OCI-LY1 (cell line): ENCODE measurements at regions not wholly inside any gene's neighbourhood (a gene's known extent, or its start where the extent isn't known, plus 50 kb on each side); places are given as distances from the start of the nearest gene placed in this dataset.

ENCODE experiments used
- H2AFZ ChIP-seq: fragments of 200-600 bp; sonication (generic), shearing (Covaris generic); 2 replicates; pipeline ENCODE4 v1.6.0; 2014; ENCODE audit warnings: antibody characterized with exemption, mild to moderate bottlenecking, low read length
- H3F3A ChIP-seq: fragments of 200-600 bp; sonication (generic), shearing (Covaris generic); 2 replicates; pipeline ENCODE4 v1.6.0; 2014; ENCODE audit warnings: mild to moderate bottlenecking, antibody characterized with exemption, low read length, moderate library complexity; ENCODE audit not compliant: insufficient read depth
- H3K27ac ChIP-seq: fragments of 200-600 bp; sonication (generic); 2 replicates; pipeline ENCODE4 v1.5.1; 2014; ENCODE audit warnings: low read length, mixed run types, mild to moderate bottlenecking, low read depth; ENCODE audit not compliant: poor library complexity, severe bottlenecking
- H3K27me3 ChIP-seq: fragments of 200-600 bp; sonication (generic); 2 replicates; pipeline ENCODE4 v1.6.0; 2014; ENCODE audit warnings: antibody characterized with exemption, mild to moderate bottlenecking, low read length, moderate library complexity; ENCODE audit not compliant: insufficient read depth
- H3K36me3 ChIP-seq: fragments of 200-600 bp; sonication (generic); 2 replicates; pipeline ENCODE4 v1.6.1; 2014; ENCODE audit warnings: mild to moderate bottlenecking, antibody characterized with exemption, low read length, moderate library complexity, mixed read lengths; ENCODE audit not compliant: insufficient read depth
- H3K4me1 ChIP-seq: fragments of 200-600 bp; sonication (generic); 2 replicates; pipeline ENCODE4 v1.5.1; 2014; ENCODE audit warnings: mild to moderate bottlenecking, low read length, moderate library complexity; ENCODE audit not compliant: insufficient read depth, severe bottlenecking
- H3K4me2 ChIP-seq: fragments of 200-600 bp; sonication (generic), shearing (Covaris generic); 2 replicates; pipeline ENCODE4 v1.6.1; 2014; ENCODE audit warnings: low read length
- H3K4me3 ChIP-seq: fragments of 200-600 bp; sonication (generic); 2 replicates; pipeline ENCODE4 v1.5.1; 2014; ENCODE audit warnings: low read length, low read depth, mild to moderate bottlenecking, mixed read lengths; ENCODE audit not compliant: poor library complexity, severe bottlenecking
- H3K79me2 ChIP-seq: fragments of 200-600 bp; shearing (Covaris generic); 2 replicates; pipeline ENCODE4 v1.6.1; 2016; ENCODE audit warnings: mixed run types, low read length, mixed read lengths; ENCODE audit not compliant: insufficient read depth
- H3K9ac ChIP-seq: fragments of 200-600 bp; sonication (generic), shearing (Covaris generic); 2 replicates; pipeline ENCODE4 v1.6.1; 2014; ENCODE audit warnings: mild to moderate bottlenecking, low read length, mixed read lengths
- H3K9me2 ChIP-seq: fragments of 200-600 bp; sonication (generic), shearing (Covaris generic); 2 replicates; pipeline ENCODE4 v1.6.1; 2014; ENCODE audit warnings: low read depth, mild to moderate bottlenecking, low read length, mixed read lengths
- H3K9me3 ChIP-seq: fragments of 200-600 bp; shearing (Covaris generic); 2 replicates; pipeline ENCODE4 v1.6.1; 2014; ENCODE audit warnings: low read length, mixed read lengths
- H4K20me1 ChIP-seq: fragments of 200-600 bp; sonication (generic), shearing (Covaris generic); 2 replicates; pipeline ENCODE4 v1.6.0; 2016; ENCODE audit warnings: mild to moderate bottlenecking, low read length; ENCODE audit not compliant: insufficient read depth
- EZH2 ChIP-seq: fragments of 200-600 bp; sonication (generic), shearing (Covaris generic); IDR thresholded peaks from 2 replicates; pipeline ENCODE4 v1.8.0; 2017; ENCODE audit warnings: borderline replicate concordance, mixed run types, mild to moderate bottlenecking, antibody characterized with exemption, low read length, moderate library complexity, mixed read lengths
- TF ChIP-seq, protein P1 (sequence below): fragments of 200-600 bp; sonication (generic), shearing (Covaris generic); IDR thresholded peaks from 2 replicates; pipeline ENCODE4 v1.5.1; 2017; ENCODE audit warnings: mild to moderate bottlenecking, antibody characterized with exemption, low read length, moderate library complexity, mixed read lengths

DNA sequence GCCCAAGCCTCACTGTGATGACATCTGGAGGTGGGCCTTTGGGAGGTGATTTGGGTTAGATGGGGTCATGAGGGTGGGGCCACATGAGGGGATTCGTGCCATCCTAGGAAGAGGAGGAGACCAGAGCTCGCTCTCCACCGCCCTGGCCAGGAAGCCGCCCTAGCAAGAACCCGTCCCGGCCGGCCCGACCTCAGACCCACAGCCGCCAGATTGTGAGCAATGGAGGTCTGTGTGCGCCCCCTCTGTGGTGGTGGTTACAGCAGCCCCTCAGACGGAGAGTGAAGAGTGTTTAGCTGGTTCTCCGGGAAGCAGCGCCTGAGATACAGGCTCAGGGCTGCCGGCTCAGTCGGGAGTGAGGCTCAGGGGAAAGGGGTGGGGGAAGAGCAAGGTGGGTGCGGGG is 83.3 kb downstream of the RTP5 start:
- no peaks in the 10 kb centered on the region for H4K20me1 ChIP-seq
- H3K27me3 ChIP-seq: no peaks in the 10 kb centered on the region

DNA sequence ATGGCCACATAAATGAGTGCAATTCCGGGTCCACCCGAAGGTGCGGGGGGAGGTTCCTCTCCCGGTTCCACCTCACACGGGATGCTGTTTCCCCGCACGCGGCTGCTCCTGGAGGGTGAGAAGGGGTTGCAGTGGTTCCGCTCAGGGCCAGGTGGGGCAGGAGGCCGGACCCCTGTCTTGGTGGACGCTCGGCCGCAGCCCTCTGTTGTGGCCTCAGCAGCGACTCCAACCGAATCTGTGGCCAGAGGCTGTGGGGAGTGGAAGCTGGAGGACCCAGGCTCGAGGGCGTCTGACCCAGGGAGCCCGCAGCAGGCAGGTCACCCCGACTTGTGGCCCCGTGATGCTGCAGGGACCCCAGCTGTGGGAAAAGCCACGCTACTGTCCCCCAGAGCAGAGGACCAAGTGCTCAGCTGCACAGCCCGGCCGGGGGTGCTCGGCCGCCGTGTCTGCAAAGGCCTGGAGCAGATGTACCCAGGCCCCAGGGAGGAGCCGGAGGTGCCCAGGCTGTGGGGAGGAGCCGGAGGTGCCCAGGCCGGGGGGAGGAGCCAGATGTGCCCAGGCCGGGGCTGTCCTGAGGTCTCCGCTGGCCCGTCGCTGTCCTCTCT is 83.9 kb downstream of the RTP5 start:
- Histone ChIP-seq H3K36me3 (no peaks in the 10 kb centered on the region), H3K27ac (no peak overlapping the region), H4K20me1 (no peaks in the 10 kb centered on the region), H3K79me2 (no peaks in the 10 kb centered on the region), H3K4me2 (no peak overlapping the region), H3K9ac (no peak overlapping the region), H3K4me3 (no peak overlapping the region), H3K4me1 (no peaks in the 10 kb centered on the region), H3K9me2 (no peaks in the 10 kb centered on the region), H3K27me3 (no peaks in the 10 kb centered on the region), H2AFZ (no peak overlapping the region), H3F3A (no peaks in the 10 kb centered on the region), H3K9me3 (no peaks in the 10 kb centered on the region)
- TF ChIP-seq, protein P1, sequence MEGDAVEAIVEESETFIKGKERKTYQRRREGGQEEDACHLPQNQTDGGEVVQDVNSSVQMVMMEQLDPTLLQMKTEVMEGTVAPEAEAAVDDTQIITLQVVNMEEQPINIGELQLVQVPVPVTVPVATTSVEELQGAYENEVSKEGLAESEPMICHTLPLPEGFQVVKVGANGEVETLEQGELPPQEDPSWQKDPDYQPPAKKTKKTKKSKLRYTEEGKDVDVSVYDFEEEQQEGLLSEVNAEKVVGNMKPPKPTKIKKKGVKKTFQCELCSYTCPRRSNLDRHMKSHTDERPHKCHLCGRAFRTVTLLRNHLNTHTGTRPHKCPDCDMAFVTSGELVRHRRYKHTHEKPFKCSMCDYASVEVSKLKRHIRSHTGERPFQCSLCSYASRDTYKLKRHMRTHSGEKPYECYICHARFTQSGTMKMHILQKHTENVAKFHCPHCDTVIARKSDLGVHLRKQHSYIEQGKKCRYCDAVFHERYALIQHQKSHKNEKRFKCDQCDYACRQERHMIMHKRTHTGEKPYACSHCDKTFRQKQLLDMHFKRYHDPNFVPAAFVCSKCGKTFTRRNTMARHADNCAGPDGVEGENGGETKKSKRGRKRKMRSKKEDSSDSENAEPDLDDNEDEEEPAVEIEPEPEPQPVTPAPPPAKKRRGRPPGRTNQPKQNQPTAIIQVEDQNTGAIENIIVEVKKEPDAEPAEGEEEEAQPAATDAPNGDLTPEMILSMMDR: no peak
- TF ChIP-seq EZH2: no peak

More for the DNA sequence above, 83.3 kb downstream of the RTP5 start:
- Histone ChIP-seq H3K4me3 (no peak overlapping the region), H3K79me2 (no peaks in the 10 kb centered on the region), H2AFZ (no peak overlapping the region), H3K4me2 (no peak overlapping the region), H3K27ac (no peak overlapping the region), H3K4me1 (no peaks in the 10 kb centered on the region), H3F3A (no peaks in the 10 kb centered on the region), H3K9ac (no peak overlapping the region), H3K9me2 (no peaks in the 10 kb centered on the region), H3K36me3 (no peaks in the 10 kb centered on the region), H3K9me3 (no peaks in the 10 kb centered on the region)
- TF ChIP-seq, protein P1: no peak
- no peak for TF ChIP-seq EZH2

DNA sequence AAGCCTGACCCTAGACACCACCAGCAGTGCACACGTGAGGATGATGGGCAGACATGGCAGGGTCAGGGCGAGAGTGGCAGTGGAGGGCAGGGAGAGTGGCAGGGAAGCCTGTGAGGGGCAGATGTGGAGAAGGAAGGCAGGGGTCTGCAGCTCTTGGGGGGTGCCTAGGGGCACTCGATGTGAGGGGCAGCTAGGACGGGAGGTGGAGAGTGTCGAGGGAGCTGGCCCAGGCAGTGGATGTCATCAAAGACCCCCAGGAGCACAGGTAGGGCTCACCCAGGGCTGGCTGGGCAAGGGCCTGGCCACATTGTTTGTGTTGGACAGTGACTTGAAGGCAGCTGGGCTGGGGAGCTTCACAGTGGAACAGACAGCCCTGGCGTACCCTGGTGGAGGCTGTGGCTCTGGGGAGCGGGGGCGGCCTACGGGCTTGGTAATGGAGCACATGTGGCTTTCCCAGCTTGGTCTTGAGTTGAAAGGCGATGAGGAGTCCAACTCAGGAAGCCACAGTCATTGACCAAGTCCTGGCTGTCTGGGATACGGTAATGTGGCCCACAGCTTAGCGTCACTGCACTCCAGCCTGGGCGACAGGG is 87.1 kb downstream of the RTP5 start:
- Histone ChIP-seq H3K9me3 (no peaks in the 10 kb centered on the region), H3K9me2 (no peaks in the 10 kb centered on the region), H3K4me1 (no peaks in the 10 kb centered on the region), H3K4me3 (no peak overlapping the region), H3F3A (no peaks in the 10 kb centered on the region), H2AFZ (no peak overlapping the region), H3K9ac (no peak overlapping the region), H3K27me3 (no peaks in the 10 kb centered on the region), H3K36me3 (no peaks in the 10 kb centered on the region), H3K4me2 (no peak overlapping the region), H3K79me2 (no peaks in the 10 kb centered on the region), H4K20me1 (no peaks in the 10 kb centered on the region), H3K27ac (no peak overlapping the region)
- no peak for TF ChIP-seq EZH2
- TF ChIP-seq, protein P1: no peak
